Stomach (tissue), 8 donors: ENCODE measurements at regions not wholly inside any gene's neighbourhood (a gene's known extent, or its start where the extent isn't known, plus 50 kb on each side); places are given as distances from the start of the nearest gene placed in this dataset.

Source experiments
- DNase-seq, 2 donors: peaks; one replicate each; pipeline versions ENCODE4 v3.0.0 to v3.0.0-alpha.2; 2013 to 2019
- H3K27ac ChIP-seq, 5 donors: fragments of 200-600 bp in 4 of 5; sonication (generic) in 4 of 5; one replicate each; pipeline ENCODE4 v1.5.1; 2013 to 2019; ENCODE audit warnings: mild to moderate bottlenecking in 1 of 5, moderate library complexity in 1 of 5
- H3K27me3 ChIP-seq, 3 donors: fragments of 200-600 bp; sonication (generic); one replicate each; pipeline ENCODE4 v1.5.1; 2017 to 2019; ENCODE audit warnings: mixed run types in 1 of 3
- H3K36me3 ChIP-seq, 4 donors: fragments of 200-600 bp; sonication (generic); 1 replicate in 3 of 4; 2 replicates in 1 of 4; pipeline ENCODE4 v1.5.1; 2016 to 2019
- H3K4me1 ChIP-seq, 4 donors: fragments of 200-600 bp; sonication (generic); one replicate each; pipeline ENCODE4 v1.5.1; 2016 to 2019
- H3K4me3 ChIP-seq, 4 donors: fragments of 200-600 bp; sonication (generic) in 3 of 4; one replicate each; pipeline ENCODE4 v1.5.1; 2016 to 2019; ENCODE audit warnings: mild to moderate bottlenecking in 1 of 4
- H3K9me3 ChIP-seq, 4 donors: fragments of 200-600 bp; sonication (generic); one replicate each; pipeline ENCODE4 v1.5.1; 2016 to 2019
- EP300 ChIP-seq: sonication (generic); formaldehyde crosslinking; IDR thresholded peaks from one replicate; pipeline ENCODE4 v1.6.1; 2017; ENCODE audit warnings: antibody characterized with exemption
- POLR2A ChIP-seq, 4 donors: fragments of 450-650 bp; IDR thresholded peaks; one replicate each; pipeline ENCODE4 v1.6.1; 2016; ENCODE audit warnings: antibody characterized with exemption in 4 of 4, control low read depth in 2 of 4, mild to moderate bottlenecking in 1 of 4, moderate library complexity in 1 of 4
- POLR2AphosphoS5 ChIP-seq, 3 donors: sonication (generic); formaldehyde crosslinking; IDR thresholded peaks; one replicate each; pipeline ENCODE4 v1.6.1; 2016; ENCODE audit warnings: antibody characterized with exemption in 3 of 3
- WGBS, 5 donors: extraction: QIAGEN DNeasy Blood & Tissue Kit in 3 of 5; methylation state at CpG; one replicate each; pipeline versions ENCODE4 v1.1.5 to v1.1.7; 2013 to 2018; 5-methylcytosine and 5-hydroxymethylcytosine counted together
- intact Hi-C: fragments of 100-400 bp; cut with DNase I; formaldehyde crosslinking; loops from one replicate; pipeline ENCODE4 v1.15.1; 2023; ENCODE audit warnings: low total_unique reads
- TF ChIP-seq, protein P1 (sequence below), 7 experiments: fragments of 450-650 bp in 4 of 7; fragments of 200-600 bp in 3 of 7; sonication (generic) in 3 of 7; IDR thresholded peaks; one replicate each; pipeline ENCODE4 v1.5.1; 2016 to 2019; ENCODE audit warnings: antibody characterized with exemption in 7 of 7, control low read depth in 2 of 7, mild to moderate bottlenecking in 1 of 7
- donor health status: healthy with polysubstance abuse.
- donor health status: Bipolar disorder and iron deficiency.
- donor health status: healthy.

DNA sequence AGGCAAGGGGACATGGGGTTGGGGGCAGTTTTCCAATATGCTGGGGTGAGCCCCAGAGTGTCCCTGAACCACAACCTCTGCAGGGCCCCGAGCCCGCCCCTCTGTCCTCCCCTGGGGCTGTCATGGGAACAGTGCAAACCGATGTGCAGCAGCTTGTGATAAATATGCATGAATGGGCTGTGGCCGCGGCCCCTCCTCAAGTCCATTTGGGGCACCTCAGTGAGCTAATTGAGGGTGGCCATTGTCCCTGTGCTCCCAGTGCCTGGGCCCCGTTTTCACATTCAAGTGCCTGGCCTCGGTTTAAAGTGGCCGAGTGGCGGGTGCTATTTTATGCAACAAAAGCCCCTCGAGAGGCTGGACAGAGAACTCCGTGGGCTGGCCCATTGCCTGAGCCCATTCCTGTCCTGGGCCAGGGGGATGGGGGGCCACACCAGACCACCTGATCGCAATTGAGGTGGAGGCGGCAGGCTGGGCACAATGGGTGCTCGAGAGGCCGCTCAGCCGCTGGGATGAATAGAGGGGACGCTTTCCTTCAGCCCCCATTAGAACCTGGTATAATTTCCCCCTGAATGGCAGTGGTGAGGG, 193.7 kb downstream of the FOXD2 start:
- 79 to 83% (median 79%) methylated on average over 15 to 17 of the region's 17 CpGs for WGBS, 5 donors

GRCh38 chr1:47635111-47635510, 197.3 kb downstream of the FOXD2 start:
- Histone ChIP-seq H3K9me3 (no peaks in the 10 kb centered on the region), H3K27ac (no peak overlapping the region), H3K36me3 (no peaks in the 10 kb centered on the region), H3K27me3 (peaks cover 0 to 26% (median 0%) of the 10 kb centered on the region in 3 donors), H3K4me3 (no peak overlapping the region), H3K4me1 (no peaks in the 10 kb centered on the region)
- intact Hi-C loops: no loop called here
- TF ChIP-seq POLR2AphosphoS5 (IDR thresholded peaks at IDR 0.05) (no peak), POLR2A (IDR thresholded peaks at IDR 0.05) (no peak), EP300 (no peak)
- TF ChIP-seq, protein P1, sequence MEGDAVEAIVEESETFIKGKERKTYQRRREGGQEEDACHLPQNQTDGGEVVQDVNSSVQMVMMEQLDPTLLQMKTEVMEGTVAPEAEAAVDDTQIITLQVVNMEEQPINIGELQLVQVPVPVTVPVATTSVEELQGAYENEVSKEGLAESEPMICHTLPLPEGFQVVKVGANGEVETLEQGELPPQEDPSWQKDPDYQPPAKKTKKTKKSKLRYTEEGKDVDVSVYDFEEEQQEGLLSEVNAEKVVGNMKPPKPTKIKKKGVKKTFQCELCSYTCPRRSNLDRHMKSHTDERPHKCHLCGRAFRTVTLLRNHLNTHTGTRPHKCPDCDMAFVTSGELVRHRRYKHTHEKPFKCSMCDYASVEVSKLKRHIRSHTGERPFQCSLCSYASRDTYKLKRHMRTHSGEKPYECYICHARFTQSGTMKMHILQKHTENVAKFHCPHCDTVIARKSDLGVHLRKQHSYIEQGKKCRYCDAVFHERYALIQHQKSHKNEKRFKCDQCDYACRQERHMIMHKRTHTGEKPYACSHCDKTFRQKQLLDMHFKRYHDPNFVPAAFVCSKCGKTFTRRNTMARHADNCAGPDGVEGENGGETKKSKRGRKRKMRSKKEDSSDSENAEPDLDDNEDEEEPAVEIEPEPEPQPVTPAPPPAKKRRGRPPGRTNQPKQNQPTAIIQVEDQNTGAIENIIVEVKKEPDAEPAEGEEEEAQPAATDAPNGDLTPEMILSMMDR (IDR thresholded peaks at IDR 0.05): no peak
- 79 to 96% (median 88%) methylated on average over 5 of the region's 5 CpGs for WGBS, 5 donors
- no peak for DNase-seq

More for the DNA sequence above, 193.7 kb downstream of the FOXD2 start:
- Histone ChIP-seq H3K36me3 (no peaks in the 10 kb centered on the region), H3K27ac (no peak overlapping the region), H3K27me3 (peaks cover 0 to 51% (median 0%) of the 10 kb centered on the region in 3 donors), H3K4me1 (no peaks in the 10 kb centered on the region), H3K4me3 (no peak overlapping the region), H3K9me3 (no peaks in the 10 kb centered on the region)
- DNase-seq: no peak
- TF ChIP-seq, protein P1 (IDR thresholded peaks at IDR 0.05): no peak
- no peak for TF ChIP-seq POLR2A (IDR thresholded peaks at IDR 0.05)
- TF ChIP-seq EP300: no peak
- TF ChIP-seq POLR2AphosphoS5 (IDR thresholded peaks at IDR 0.05): no peak
- intact Hi-C loops: no loop called here

GRCh38 chr1:47635597-47635996, 197.8 kb downstream of the FOXD2 start:
- Histone ChIP-seq H3K9me3 (no peaks in the 10 kb centered on the region), H3K36me3 (no peaks in the 10 kb centered on the region), H3K4me1 (no peaks in the 10 kb centered on the region), H3K27me3 (peaks cover 0 to 22% (median 0%) of the 10 kb centered on the region in 3 donors), H3K27ac (no peak overlapping the region), H3K4me3 (no peak overlapping the region)
- intact Hi-C loops: no loop called here
- no peak for TF ChIP-seq POLR2AphosphoS5 (IDR thresholded peaks at IDR 0.05)
- TF ChIP-seq POLR2A (IDR thresholded peaks at IDR 0.05): no peak
- no peak for TF ChIP-seq EP300
- TF ChIP-seq, protein P1 (IDR thresholded peaks at IDR 0.05): no peak
- no peak for DNase-seq
- 64 to 82% (median 75%) methylated on average over 2 of the region's 2 CpGs for WGBS, 5 donors

DNA sequence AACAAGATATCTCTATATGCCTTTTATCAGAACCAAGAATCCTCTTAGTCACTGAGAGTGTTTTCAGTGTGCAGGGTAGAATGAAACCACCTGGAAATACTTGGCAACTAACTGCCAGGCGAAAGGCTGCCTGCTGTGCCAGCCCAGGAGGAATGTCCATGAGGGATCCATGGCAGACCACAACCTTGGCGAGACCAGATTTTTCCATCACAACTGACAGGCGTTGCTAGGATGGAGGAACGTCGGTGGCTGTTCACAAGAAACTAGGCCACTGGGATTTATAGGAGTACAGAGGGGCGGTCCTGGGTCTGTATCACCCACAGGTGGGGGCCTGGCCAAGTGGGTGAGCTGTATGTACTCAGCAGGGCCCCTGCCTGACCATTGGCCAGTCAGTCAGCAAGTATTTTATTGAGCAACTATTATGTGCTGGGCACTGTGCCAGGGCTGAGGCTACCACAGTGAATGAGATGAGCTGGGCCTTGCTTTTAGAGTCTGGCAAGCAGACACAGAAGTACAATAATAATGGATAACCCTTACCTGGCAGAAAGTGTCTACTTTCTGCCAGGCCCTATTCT, 199.4 kb downstream of the FOXD2 start:
- H3K4me3 ChIP-seq: no peak overlapping the region
- 74 to 91% (median 87%) methylated on average over 6 of the region's 6 CpGs for WGBS, 5 donors
- DNase-seq: no peak
- intact Hi-C loops: no loop called here
- H3K27ac ChIP-seq: no peak overlapping the region
- no peaks in the 10 kb centered on the region for H3K4me1 ChIP-seq
- peaks cover 0 to 13% (median 0%) of the 10 kb centered on the region in 3 donors for H3K27me3 ChIP-seq
- H3K9me3 ChIP-seq: no peaks in the 10 kb centered on the region
- no peaks in the 10 kb centered on the region for H3K36me3 ChIP-seq
- TF ChIP-seq EP300 (no peak), POLR2A (IDR thresholded peaks at IDR 0.05) (no peak), POLR2AphosphoS5 (IDR thresholded peaks at IDR 0.05) (no peak)
- TF ChIP-seq, protein P1 (IDR thresholded peaks at IDR 0.05): no peak
